Activated T-cell treated with anti-CD3 and anti-CD28 coated beads, Interleukin-2, amount 50 U/mL, for 48 hours (primary cell): ENCODE measurements at regions not wholly inside any gene's neighbourhood (a gene's known extent, or its start where the extent isn't known, plus 50 kb on each side); places are given as distances from the start of the nearest gene placed in this dataset.
"Not testable (repeated sequence)": the region's sequence is repeated elsewhere in the genome, so short reads cannot be mapped to it uniquely, and the experiment has no call there.

Experiments used
- DNase-seq, 2 experiments: peaks; one replicate each; pipeline ENCODE4 v3.0.0-alpha.2; 2020

- no peak for DNase-seq
Measured at GRCh38 chr6:164817662-164818061, 491.7 kb downstream of the C6orf118 start.

GRCh38 chr6:164812706-164813105, 496.7 kb downstream of the C6orf118 start:
- DNase-seq = no peak

- no peak for DNase-seq
Measured at GRCh38 chr6:164807125-164807524, 502.3 kb downstream of the C6orf118 start.

- DNase-seq = no peak
Measured at GRCh38 chr6:164795056-164795815, 514.2 kb downstream of the C6orf118 start.

DNA sequence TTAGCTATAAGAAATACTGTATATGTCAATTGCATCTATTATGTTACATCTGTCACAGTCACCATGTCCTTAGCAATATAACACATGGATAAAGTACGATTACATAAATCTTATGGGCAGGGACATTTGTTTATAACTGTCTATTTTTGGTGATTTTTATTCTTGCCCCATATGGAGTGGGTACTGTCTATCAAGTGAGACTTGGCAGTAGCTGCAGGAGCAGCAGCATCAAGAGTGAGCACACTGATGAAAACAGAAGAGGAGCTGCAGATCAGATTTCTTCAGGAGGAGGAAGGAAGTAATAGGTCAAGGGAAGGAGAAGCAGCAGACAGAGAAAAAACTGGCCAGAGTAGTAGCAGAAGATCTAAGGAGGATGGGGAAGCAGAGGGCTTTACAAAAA, 516.7 kb downstream of the C6orf118 start:
- no peak for DNase-seq

DNA sequence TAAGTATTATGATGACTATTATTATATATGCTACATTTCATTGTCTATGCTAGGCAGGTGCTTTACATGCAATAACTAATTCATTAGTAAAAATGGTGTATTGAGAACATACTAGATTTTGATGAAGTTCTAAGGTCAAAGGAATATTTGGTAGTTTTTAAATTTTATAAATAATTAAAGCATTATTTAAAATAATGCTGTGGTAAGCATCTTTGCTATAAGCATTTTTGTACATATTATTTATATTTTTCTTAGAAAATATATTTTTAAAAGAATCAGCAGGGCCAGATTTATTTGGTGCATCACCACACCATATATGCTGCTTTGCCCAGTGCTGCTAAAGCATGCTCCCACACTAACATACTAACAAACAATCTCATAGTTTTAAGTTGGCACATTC, 517.9 kb downstream of the C6orf118 start:
- DNase-seq = no peak

GRCh38 chr6:164763788-164764187, 545.6 kb downstream of the C6orf118 start:
- DNase-seq = no peak

- DNase-seq = no peak
Measured at GRCh38 chr6:164757451-164757850, 552.0 kb downstream of the C6orf118 start.

DNA sequence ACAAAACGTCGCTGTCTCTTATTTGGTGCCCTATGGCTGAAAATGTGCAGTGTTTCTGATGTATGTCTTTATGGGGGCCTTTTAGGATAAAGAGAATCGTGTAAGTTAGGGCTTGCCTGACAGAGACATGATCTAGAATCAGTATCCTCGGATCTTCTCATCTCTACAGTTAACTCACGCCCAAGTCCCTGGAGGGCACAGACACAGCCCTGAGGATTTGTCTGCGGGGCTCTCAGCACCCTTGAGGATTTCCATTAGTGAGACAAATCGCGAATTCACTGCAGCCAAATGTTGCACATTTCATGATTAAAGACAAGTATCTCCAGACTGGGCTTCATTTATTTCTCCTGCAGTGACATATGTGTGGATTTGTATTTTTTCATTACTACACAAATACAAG, 552.7 kb downstream of the C6orf118 start:
- DNase-seq = no peak

GRCh38 chr6:164756142-164756541, 553.3 kb downstream of the C6orf118 start:
- no peak for DNase-seq

GRCh38 chr6:164753517-164753916, 555.9 kb downstream of the C6orf118 start:
- DNase-seq = no peak

DNA sequence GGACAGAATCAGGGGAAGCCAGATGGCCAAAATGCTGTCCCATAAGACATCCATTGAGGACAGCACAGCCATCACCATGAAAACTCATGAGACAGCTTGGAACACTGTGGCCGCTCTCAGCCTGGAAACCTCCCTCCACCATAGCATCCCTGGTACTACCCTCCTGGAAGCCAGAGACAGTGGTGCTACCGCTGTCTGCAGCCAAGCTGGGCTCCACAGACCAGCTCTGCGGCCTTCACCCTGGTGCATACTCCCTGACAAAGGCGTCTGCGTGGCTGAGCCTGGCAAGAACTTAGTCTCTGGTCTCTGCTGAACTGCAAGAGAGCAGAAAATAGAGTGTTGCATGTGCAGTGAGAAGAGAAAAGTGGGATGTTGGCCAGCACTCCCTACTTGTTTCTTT, 558.0 kb downstream of the C6orf118 start:
- DNase-seq = no peak

GRCh38 chr6:164750128-164750527, 559.3 kb downstream of the C6orf118 start:
- DNase-seq = no peak

GRCh38 chr6:164749221-164750064, 560.0 kb downstream of the C6orf118 start:
- no peak for DNase-seq

DNA sequence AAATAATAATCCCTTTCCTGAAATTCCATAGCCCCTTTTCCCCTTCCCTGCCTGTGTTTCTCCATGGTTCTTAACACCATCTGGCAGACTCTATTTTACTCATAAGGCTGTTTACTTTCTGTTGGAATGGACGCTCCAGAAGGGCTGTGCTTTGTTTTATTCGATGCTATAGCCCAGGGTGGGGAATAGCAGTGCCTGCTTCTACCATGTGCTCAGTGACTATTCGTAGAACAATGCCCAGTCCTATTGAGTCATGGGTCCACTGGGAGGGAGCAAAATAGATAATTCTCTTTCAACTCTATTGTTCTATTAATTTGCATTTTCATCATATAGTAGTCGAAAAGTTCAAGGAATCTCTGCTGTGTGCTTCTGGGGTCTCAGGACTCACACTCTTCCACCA, 565.1 kb downstream of the C6orf118 start:
- no peak for DNase-seq

- no peak for DNase-seq
Measured at GRCh38 chr6:164741938-164742451, 567.4 kb downstream of the C6orf118 start.

DNA sequence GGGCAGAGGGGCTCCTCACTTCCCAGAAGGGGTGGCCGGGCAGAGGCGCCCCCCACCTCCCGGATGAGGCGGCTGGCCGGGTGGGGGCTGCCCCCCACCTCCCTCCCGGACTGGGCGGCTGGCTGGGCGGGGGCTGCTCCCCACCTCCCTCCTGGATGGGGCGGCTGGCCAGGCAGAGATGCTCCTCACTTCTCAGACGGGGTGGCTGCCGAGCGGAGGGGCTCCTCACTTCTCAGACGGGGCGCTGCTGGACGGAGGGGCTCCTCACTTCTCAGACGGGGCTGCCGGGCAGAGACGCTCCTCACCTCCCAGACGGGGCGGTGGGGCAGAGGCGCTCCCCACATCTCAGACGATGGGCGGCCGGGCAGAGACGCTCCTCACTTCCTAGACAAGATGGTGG, 573.3 kb downstream of the C6orf118 start:
- not testable (repeated sequence) for DNase-seq

- DNase-seq = no peak
Measured at GRCh38 chr6:164731539-164731938, 577.9 kb downstream of the C6orf118 start.

DNA sequence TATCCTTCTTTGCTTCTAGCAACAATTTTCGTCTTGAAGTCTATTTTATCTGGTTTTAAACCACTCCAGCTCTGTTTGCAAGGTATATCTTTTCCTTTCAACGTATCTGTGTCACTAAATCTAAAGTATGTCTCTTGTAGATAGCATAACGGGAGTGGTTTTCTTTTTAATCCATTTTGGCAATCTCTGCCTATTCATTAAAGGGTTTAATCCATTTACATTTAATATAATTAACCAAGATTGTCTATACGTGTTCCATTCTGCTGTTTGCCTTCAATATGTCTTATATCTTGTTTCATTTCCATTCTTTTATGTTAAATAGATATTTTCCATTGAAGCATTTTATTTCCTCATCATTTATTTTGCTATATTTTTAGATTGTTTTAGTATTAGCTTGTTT, 587.9 kb downstream of the C6orf118 start:
- no peak for DNase-seq

GRCh38 chr6:164700497-164700896, 608.9 kb downstream of the C6orf118 start:
- no peak for DNase-seq

DNA sequence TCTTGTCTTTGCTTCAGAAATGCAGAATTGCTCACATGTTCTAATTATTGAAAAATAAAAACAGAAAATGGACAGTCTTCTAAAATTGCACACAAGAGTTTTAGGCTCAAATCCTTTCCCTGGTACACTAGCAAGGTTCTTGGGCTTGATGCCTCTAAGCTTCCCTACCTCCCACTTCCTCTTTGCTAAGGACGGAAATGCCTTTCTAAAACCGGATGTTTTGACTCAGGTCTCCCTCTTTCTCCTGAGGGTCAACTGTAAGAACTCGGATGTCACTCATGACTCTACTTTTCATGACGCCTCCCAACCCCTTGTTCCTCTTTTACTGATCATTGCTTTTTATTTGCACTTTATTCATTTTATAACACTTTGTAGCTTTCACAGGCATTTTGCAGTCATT, 613.5 kb downstream of the C6orf118 start:
- DNase-seq = no peak

- DNase-seq = no peak
Measured at GRCh38 chr6:164694386-164694785, 615.0 kb downstream of the C6orf118 start.

GRCh38 chr6:164693944-164694343, 615.5 kb downstream of the C6orf118 start:
- DNase-seq = no peak
